Endothelial cell (in vitro differentiated cells): ENCODE measurements at regions not wholly inside any gene's neighbourhood (a gene's known extent, or its start where the extent isn't known, plus 50 kb on each side); places are given as distances from the start of the nearest gene placed in this dataset.

ENCODE experiments used
- DNase-seq: peaks from one replicate; pipeline ENCODE4 v3.0.0; 2021; ENCODE audit warnings: low spot score
- H3K27ac Mint-ChIP-seq: one replicate; pipeline ENCODE4 v1.8.0; 2021; ENCODE audit warnings: mixed read lengths, inconsistent platforms; ENCODE audit not compliant: unreplicated experiment
- H3K27me3 Mint-ChIP-seq: one replicate; pipeline ENCODE4 v1.8.0; 2021; ENCODE audit warnings: mild to moderate bottlenecking, moderate library complexity, mixed read lengths, inconsistent platforms; ENCODE audit not compliant: unreplicated experiment
- H3K36me3 Mint-ChIP-seq: one replicate; pipeline ENCODE4 v1.8.0; 2021; ENCODE audit warnings: mild to moderate bottlenecking, low read depth, mixed read lengths, inconsistent platforms; ENCODE audit not compliant: unreplicated experiment
- H3K4me1 Mint-ChIP-seq: one replicate; pipeline ENCODE4 v1.8.0; 2021; ENCODE audit warnings: mild to moderate bottlenecking, mixed read lengths, inconsistent platforms; ENCODE audit not compliant: unreplicated experiment
- H3K4me3 Mint-ChIP-seq: one replicate; pipeline ENCODE4 v1.8.0; 2021; ENCODE audit warnings: mild to moderate bottlenecking, mixed read lengths, inconsistent platforms; ENCODE audit not compliant: unreplicated experiment
- H3K9me3 Mint-ChIP-seq: one replicate; pipeline ENCODE4 v1.8.0; 2021; ENCODE audit warnings: mixed read lengths, inconsistent platforms; ENCODE audit not compliant: unreplicated experiment
- TF ChIP-seq, protein P1 (sequence below): fragments of 200-600 bp; sonication (generic); IDR thresholded peaks from one replicate; pipeline ENCODE4 v1.5.0; 2021; ENCODE audit warnings: antibody characterized with exemption; ENCODE audit not compliant: unreplicated experiment

DNA sequence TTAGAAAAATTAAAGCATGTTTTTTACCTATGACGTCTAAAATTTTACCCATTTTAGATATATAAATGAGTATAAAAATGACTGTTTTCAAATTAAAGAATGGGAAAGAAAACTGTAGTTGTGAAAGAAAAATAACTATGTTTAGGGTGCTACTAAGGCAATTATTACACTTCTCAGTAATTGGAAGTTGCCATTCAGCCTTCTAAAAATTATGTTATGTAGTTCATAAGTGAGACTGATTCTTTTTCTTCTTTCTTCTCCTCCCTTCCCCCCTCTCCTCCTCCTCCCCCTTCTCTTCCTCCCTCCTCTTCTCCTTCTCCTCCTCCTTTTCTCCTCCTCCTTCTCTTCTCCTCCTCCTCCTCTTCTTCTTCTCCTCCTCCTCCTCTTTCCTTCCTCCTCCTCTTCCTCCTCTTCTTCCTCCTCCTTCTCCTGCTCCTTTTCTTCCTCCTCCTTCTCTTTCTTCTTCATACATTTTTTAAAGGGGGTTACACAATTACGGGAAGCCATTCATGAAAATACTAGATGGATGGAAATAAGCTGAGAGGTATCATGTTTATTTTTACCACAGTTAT lies 223.6 kb downstream of the CETN3 start:
- TF ChIP-seq, protein P1, sequence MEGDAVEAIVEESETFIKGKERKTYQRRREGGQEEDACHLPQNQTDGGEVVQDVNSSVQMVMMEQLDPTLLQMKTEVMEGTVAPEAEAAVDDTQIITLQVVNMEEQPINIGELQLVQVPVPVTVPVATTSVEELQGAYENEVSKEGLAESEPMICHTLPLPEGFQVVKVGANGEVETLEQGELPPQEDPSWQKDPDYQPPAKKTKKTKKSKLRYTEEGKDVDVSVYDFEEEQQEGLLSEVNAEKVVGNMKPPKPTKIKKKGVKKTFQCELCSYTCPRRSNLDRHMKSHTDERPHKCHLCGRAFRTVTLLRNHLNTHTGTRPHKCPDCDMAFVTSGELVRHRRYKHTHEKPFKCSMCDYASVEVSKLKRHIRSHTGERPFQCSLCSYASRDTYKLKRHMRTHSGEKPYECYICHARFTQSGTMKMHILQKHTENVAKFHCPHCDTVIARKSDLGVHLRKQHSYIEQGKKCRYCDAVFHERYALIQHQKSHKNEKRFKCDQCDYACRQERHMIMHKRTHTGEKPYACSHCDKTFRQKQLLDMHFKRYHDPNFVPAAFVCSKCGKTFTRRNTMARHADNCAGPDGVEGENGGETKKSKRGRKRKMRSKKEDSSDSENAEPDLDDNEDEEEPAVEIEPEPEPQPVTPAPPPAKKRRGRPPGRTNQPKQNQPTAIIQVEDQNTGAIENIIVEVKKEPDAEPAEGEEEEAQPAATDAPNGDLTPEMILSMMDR, result no peak
- Mint-ChIP-seq H3K36me3 (no peaks in the 10 kb centered on the region), H3K27me3 (peaks cover 2% of the 10 kb centered on the region), H3K4me3 (no peak overlapping the region), H3K9me3 (no peaks in the 10 kb centered on the region), H3K27ac (no peak overlapping the region), H3K4me1 (peaks cover 5% of the 10 kb centered on the region)
- DNase-seq, result no peak

DNA sequence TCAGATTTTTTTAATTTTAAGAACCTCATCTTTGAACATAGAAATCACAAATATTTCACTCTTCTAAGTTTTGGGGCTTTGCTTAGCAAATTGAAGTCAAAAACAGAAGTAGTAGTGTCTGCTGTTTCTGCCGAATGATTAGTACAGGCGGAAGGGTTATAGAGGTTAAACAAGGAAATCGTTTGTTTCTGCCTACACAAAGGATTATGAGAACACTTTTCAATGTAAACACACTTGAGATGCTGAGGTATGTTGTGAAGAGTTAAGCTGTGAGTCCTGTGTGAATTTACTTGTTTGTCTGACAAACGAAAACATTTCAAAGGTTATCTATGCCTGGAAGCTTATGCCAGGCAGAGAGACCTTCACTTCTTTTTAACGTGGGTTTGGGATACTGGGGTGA lies 224.8 kb downstream of the CETN3 start:
- TF ChIP-seq, protein P1, result no peak
- Mint-ChIP-seq H3K9me3 (no peaks in the 10 kb centered on the region), H3K4me3 (no peak overlapping the region), H3K27ac (no peak overlapping the region), H3K36me3 (no peaks in the 10 kb centered on the region), H3K4me1 (peaks cover 5% of the 10 kb centered on the region), H3K27me3 (peaks cover 1% of the 10 kb centered on the region)
- DNase-seq, result no peak

DNA sequence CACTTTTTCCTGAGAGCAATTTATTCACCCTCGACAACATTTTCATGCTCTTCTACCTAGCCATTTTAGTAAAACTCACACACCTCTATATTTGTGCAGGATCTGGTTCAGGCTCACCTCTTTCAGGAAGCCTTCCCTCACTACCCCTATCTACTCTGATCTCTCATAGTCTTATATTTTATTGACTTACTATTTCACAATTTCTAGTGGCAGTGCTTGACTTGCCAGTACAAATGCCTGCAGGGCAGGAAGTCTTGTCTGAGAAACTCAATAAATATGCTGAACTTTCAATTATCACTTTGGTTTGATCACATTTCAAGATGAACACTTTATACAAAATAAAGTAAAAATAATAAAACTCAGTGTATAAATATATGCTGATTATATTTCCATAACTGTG lies 226.8 kb downstream of the CETN3 start:
- DNase-seq, result no peak
- peaks cover 5% of the 10 kb centered on the region for H3K4me1 Mint-ChIP-seq
- TF ChIP-seq, protein P1, result no peak
- H3K27me3 Mint-ChIP-seq, result no peaks in the 10 kb centered on the region
- H3K27ac Mint-ChIP-seq, result no peak overlapping the region
- no peak overlapping the region for H3K4me3 Mint-ChIP-seq
- H3K9me3 Mint-ChIP-seq, result no peaks in the 10 kb centered on the region
- H3K36me3 Mint-ChIP-seq, result no peaks in the 10 kb centered on the region

DNA sequence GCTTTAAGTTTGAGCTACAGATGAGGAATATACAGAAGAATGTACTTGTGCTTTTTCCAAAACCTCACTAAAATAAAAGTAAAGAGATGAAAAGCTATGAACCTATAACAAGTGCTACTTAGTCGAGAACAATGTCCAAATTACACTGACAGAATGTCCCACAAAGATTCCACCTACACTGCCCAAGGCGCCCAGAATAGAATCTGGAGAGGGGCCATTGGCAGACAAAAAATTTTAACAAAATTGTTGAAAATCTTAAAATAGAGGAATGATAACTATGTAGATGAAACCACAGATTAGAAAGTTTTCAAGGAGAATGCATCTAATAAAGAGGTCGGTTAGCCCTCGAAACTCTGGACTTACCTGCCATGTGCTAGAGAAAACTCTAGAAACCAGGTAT lies 235.3 kb downstream of the CETN3 start:
- Mint-ChIP-seq H3K4me3 (no peak overlapping the region), H3K9me3 (no peaks in the 10 kb centered on the region), H3K4me1 (no peaks in the 10 kb centered on the region), H3K36me3 (no peaks in the 10 kb centered on the region), H3K27ac (no peak overlapping the region), H3K27me3 (no peaks in the 10 kb centered on the region)
- DNase-seq, result no peak
- TF ChIP-seq, protein P1, result no peak

DNA sequence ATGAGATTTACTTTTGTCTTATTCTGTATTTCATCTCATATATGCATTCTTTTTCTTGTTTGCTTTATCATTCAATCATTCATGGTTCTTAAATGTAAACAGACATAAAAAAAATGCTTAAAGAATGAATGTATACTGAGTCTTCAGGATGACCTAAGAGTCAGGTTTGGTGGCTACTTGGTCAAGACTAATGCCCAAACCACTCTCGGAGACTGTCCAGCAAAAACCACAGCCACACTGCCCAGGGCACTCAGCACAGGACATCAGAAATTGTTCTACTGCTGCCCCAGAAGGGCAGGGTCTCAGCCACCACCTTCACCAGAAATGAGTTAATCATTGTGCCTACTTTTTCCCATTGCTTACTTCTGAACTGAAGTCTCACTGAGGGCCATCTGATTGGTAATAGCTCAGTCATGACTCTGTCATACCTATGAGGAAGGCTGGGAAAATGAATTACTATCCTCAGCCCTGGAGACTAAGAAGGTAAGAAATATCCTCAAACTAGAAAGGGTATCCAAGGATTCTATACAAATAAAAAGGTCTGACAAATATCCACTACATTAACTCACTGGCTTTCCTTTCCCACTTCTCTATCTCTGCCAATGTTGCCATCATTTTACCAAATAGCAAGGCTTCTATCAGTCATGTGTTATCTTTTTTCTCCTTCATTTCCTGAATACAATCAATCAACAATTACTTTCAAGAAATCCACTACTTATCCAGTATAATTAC lies 236.1 kb downstream of the CETN3 start:
- Mint-ChIP-seq H3K27ac (no peak overlapping the region), H3K9me3 (no peaks in the 10 kb centered on the region), H3K36me3 (no peaks in the 10 kb centered on the region), H3K27me3 (no peaks in the 10 kb centered on the region), H3K4me3 (no peak overlapping the region), H3K4me1 (no peaks in the 10 kb centered on the region)
- DNase-seq, result no peak
- TF ChIP-seq, protein P1, result no peak
